Colonic mucosa (tissue), 4 donors: ENCODE measurements at regions not wholly inside any gene's neighbourhood (a gene's known extent, or its start where the extent isn't known, plus 50 kb on each side); places are given as distances from the start of the nearest gene placed in this dataset.
"Not testable (repeated sequence)": the region's sequence is repeated elsewhere in the genome, so short reads cannot be mapped to it uniquely, and the experiment has no call there.

Experiments used
- DNase-seq: peaks from one replicate; pipeline ENCODE4 v3.0.0-alpha.2; 2020
- H3K27ac ChIP-seq: fragments of 200-600 bp; one replicate; pipeline ENCODE4 v1.8.0; 2021
- H3K27me3 ChIP-seq: fragments of 200-600 bp; one replicate; pipeline ENCODE4 v1.8.0; 2021
- H3K36me3 ChIP-seq: fragments of 200-600 bp; one replicate; pipeline ENCODE4 v1.8.0; 2021
- H3K4me1 ChIP-seq: fragments of 200-600 bp; one replicate; pipeline ENCODE4 v1.8.0; 2021; ENCODE audit warnings: mild to moderate bottlenecking
- H3K4me3 ChIP-seq: fragments of 200-600 bp; one replicate; pipeline ENCODE4 v1.8.0; 2021
- H3K9ac ChIP-seq, 2 donors: one replicate each; pipeline ENCODE4 v1.7.0; 2013; ENCODE audit warnings: control low read depth in 2 of 2, low read depth in 2 of 2, low read length in 2 of 2
- H3K9me3 ChIP-seq: fragments of 200-600 bp; one replicate; pipeline ENCODE4 v1.8.0; 2021
- CTCF ChIP-seq: fragments of 200-600 bp; IDR thresholded peaks from one replicate; pipeline ENCODE4 v1.8.0; 2022; ENCODE audit warnings: antibody characterized with exemption, mild to moderate bottlenecking
- intact Hi-C: fragments of 100-400 bp; cut with DNase I; formaldehyde crosslinking; loops from one replicate; pipeline ENCODE4 v1.14.1; 2022
- donor health status: healthy.
- donor health status: DM: no; HTN: no; CAD: no.
- donor health status: DM: no; HTN: no; CAD: no.

GRCh38 chr1:86798608-86799291, 94.4 kb downstream of the SH3GLB1 start:
- no peak overlapping the region for H3K27ac ChIP-seq
- intact Hi-C loops: no loop called here
- no peaks in the 10 kb centered on the region for H3K36me3 ChIP-seq
- no peak for TF ChIP-seq CTCF
- H3K9ac ChIP-seq: no peak overlapping the region
- H3K27me3 ChIP-seq: no peaks in the 10 kb centered on the region
- H3K4me3 ChIP-seq: no peak overlapping the region
- no peaks in the 10 kb centered on the region for H3K9me3 ChIP-seq
- no peak for DNase-seq
- no peaks in the 10 kb centered on the region for H3K4me1 ChIP-seq

- H3K4me1 ChIP-seq, H3K27ac ChIP-seq, intact Hi-C loops, H3K36me3 ChIP-seq, H3K27me3 ChIP-seq, H3K9ac ChIP-seq, H3K9me3 ChIP-seq, H3K4me3 ChIP-seq, DNase-seq: not testable (repeated sequence)
These were observed 99.3 kb downstream of the SH3GLB1 start for GRCh38 chr1:86803641-86804040.

GRCh38 chr1:86805898-86806519, 101.6 kb downstream of the SH3GLB1 start:
- H3K27ac ChIP-seq, H3K27me3 ChIP-seq, H3K4me3 ChIP-seq, H3K36me3 ChIP-seq, intact Hi-C loops, H3K9me3 ChIP-seq, H3K4me1 ChIP-seq, H3K9ac ChIP-seq: not testable (repeated sequence)
- DNase-seq: peak; percentile 12

GRCh38 chr1:86811142-86811924, 102.6 kb downstream of the SELENOF start:
- H3K4me1 ChIP-seq: no peaks in the 10 kb centered on the region
- no peaks in the 10 kb centered on the region for H3K27me3 ChIP-seq
- peak; percentile 6 for DNase-seq
- no peak overlapping the region for H3K27ac ChIP-seq
- intact Hi-C loops: no loop called here
- no peak overlapping the region for H3K9ac ChIP-seq
- H3K36me3 ChIP-seq: no peaks in the 10 kb centered on the region
- no peak overlapping the region for H3K4me3 ChIP-seq
- no peaks in the 10 kb centered on the region for H3K9me3 ChIP-seq
- TF ChIP-seq CTCF: no peak

- Histone ChIP-seq H3K27me3 (no peaks in the 10 kb centered on the region), H3K36me3 (no peaks in the 10 kb centered on the region), H3K27ac (no peak overlapping the region), H3K4me1 (no peaks in the 10 kb centered on the region), H3K9me3 (no peaks in the 10 kb centered on the region), H3K4me3 (no peak overlapping the region), H3K9ac (no peak overlapping the region)
- intact Hi-C loops: no loop called here
- TF ChIP-seq CTCF: no peak
- DNase-seq: peak; percentile 5
These were observed 101.6 kb downstream of the SELENOF start for GRCh38 chr1:86812286-86812685.
